ENCODE measurements at regions not wholly inside any gene's neighbourhood (a gene's known extent, or its start where the extent isn't known, plus 50 kb on each side); places are given as distances from the start of the nearest gene placed in this dataset.

- no peak for TF ChIP-seq CTCF (IDR thresholded peaks at IDR 0.05; ENCODE audit: low read length, missing control alignments)
- H3K4me3 ChIP-seq (replicated peaks; ENCODE audit: low read depth, low read length), result no peak overlapping the region
- no peak for DNase-seq (ENCODE audit: low read depth)
Measured at GRCh38 chr3:88307666-88308065, 157.9 kb downstream of the C3orf38 start.

- DNase-seq (ENCODE audit: low read depth), result no peak
- H3K4me3 ChIP-seq (replicated peaks; ENCODE audit: low read depth, low read length), result no peak overlapping the region
- no peak for TF ChIP-seq CTCF (IDR thresholded peaks at IDR 0.05; ENCODE audit: low read length, missing control alignments)
Measured at GRCh38 chr3:88311826-88312225, 162.1 kb downstream of the C3orf38 start.

GRCh38 chr3:88312256-88312655, 162.5 kb downstream of the C3orf38 start:
- no peak for TF ChIP-seq CTCF (IDR thresholded peaks at IDR 0.05; ENCODE audit: low read length, missing control alignments)
- no peak overlapping the region for H3K4me3 ChIP-seq (replicated peaks; ENCODE audit: low read depth, low read length)
- DNase-seq (ENCODE audit: low read depth), result no peak

GRCh38 chr3:88318067-88318466, 168.3 kb downstream of the C3orf38 start:
- TF ChIP-seq CTCF (IDR thresholded peaks at IDR 0.05; ENCODE audit: low read length, missing control alignments), result no peak
- DNase-seq (ENCODE audit: low read depth), result no peak
- no peak overlapping the region for H3K4me3 ChIP-seq (replicated peaks; ENCODE audit: low read depth, low read length)

- no peak for TF ChIP-seq CTCF (IDR thresholded peaks at IDR 0.05; ENCODE audit: low read length, missing control alignments)
- H3K4me3 ChIP-seq (replicated peaks; ENCODE audit: low read depth, low read length), result no peak overlapping the region
- peak; percentile 5 for DNase-seq (ENCODE audit: low read depth)
Measured at GRCh38 chr3:88321363-88322050, 171.7 kb downstream of the C3orf38 start.

- no peak for DNase-seq (ENCODE audit: low read depth)
- no peak for TF ChIP-seq CTCF (IDR thresholded peaks at IDR 0.05; ENCODE audit: low read length, missing control alignments)
- no peak overlapping the region for H3K4me3 ChIP-seq (replicated peaks; ENCODE audit: low read depth, low read length)
Measured at GRCh38 chr3:88324788-88325187, 175.0 kb downstream of the C3orf38 start.

Data from fibroblast of pulmonary artery (primary cell).